ENCODE measurements at regions not wholly inside any gene's neighbourhood (a gene's known extent, or its start where the extent isn't known, plus 50 kb on each side); places are given as distances from the start of the nearest gene placed in this dataset.
A peak's percentile ranks its signal among the peaks of the same experiment; 100 is the strongest.

GRCh38 chr13:111971891-111972780, 94.8 kb upstream of the SOX1 start:
- peak; percentile 66 for DNase-seq

- DNase-seq, result no peak
Observed at GRCh38 chr13:111973186-111973585, 93.8 kb upstream of the SOX1 start.

GRCh38 chr13:111973605-111974340, 93.2 kb upstream of the SOX1 start:
- DNase-seq, result no peak

GRCh38 chr13:111974341-111974640, 92.7 kb upstream of the SOX1 start:
- DNase-seq, result no peak

- DNase-seq, result no peak
Observed at GRCh38 chr13:111975539-111976473, 91.1 kb upstream of the SOX1 start.

- no peak for DNase-seq
Observed at GRCh38 chr13:111976474-111977178, 90.3 kb upstream of the SOX1 start.

- no peak for DNase-seq
Observed at GRCh38 chr13:111977179-111977506, 89.8 kb upstream of the SOX1 start.

- no peak for DNase-seq
Observed at GRCh38 chr13:111978546-111978945, 88.4 kb upstream of the SOX1 start.

GRCh38 chr13:111980146-111980929, 86.6 kb upstream of the SOX1 start:
- DNase-seq, result no peak

- DNase-seq, result no peak
Observed at GRCh38 chr13:111981006-111981405, 85.9 kb upstream of the SOX1 start.

GRCh38 chr13:111981446-111982165, 85.3 kb upstream of the SOX1 start:
- no peak for DNase-seq

GRCh38 chr13:111984349-111984748, 82.6 kb upstream of the SOX1 start:
- DNase-seq, result no peak

- DNase-seq, result no peak
Observed at GRCh38 chr13:111990362-111990761, 76.6 kb upstream of the SOX1 start.

- DNase-seq, result no peak
Observed at GRCh38 chr13:111992911-111993310, 74.0 kb upstream of the SOX1 start.

- no peak for DNase-seq
Observed at GRCh38 chr13:111993691-111994090, 73.3 kb upstream of the SOX1 start.

GRCh38 chr13:111994578-111994977, 72.4 kb upstream of the SOX1 start:
- no peak for DNase-seq

GRCh38 chr13:111999352-111999751, 67.6 kb upstream of the SOX1 start:
- no peak for DNase-seq

GRCh38 chr13:112000888-112001287, 66.1 kb upstream of the SOX1 start:
- DNase-seq, result no peak

GRCh38 chr13:112001571-112001970, 65.4 kb upstream of the SOX1 start:
- DNase-seq, result no peak

- DNase-seq, result no peak
Observed at GRCh38 chr13:112003396-112003795, 63.6 kb upstream of the SOX1 start.

- DNase-seq, result no peak
Observed at GRCh38 chr13:112003941-112004340, 63.0 kb upstream of the SOX1 start.

Data from NCI-H748 treated with DMSO at 0.1 percent for 48 hours (cell line).